DOHH2 (cell line): ENCODE measurements at regions not wholly inside any gene's neighbourhood (a gene's known extent, or its start where the extent isn't known, plus 50 kb on each side); places are given as distances from the start of the nearest gene placed in this dataset.

Experiments used
- H3F3A ChIP-seq: fragments of 200-600 bp; sonication (generic), shearing (Covaris generic); 2 replicates; pipeline ENCODE4 v1.6.0; 2016; ENCODE audit warnings: antibody characterized with exemption, mild to moderate bottlenecking; ENCODE audit not compliant: control insufficient read depth, insufficient read depth
- H3K27ac ChIP-seq: fragments of 200-600 bp; sonication (generic); 2 replicates; pipeline ENCODE4 v1.5.1; 2014; ENCODE audit warnings: low read depth, mild to moderate bottlenecking, low read length, moderate library complexity
- H3K27me3 ChIP-seq: fragments of 200-600 bp; sonication (generic); 2 replicates; pipeline ENCODE4 v1.6.1; 2014; ENCODE audit warnings: mild to moderate bottlenecking, low read length, mixed read lengths; ENCODE audit not compliant: control insufficient read depth
- H3K36me3 ChIP-seq: fragments of 200-600 bp; sonication (generic); 2 replicates; pipeline ENCODE4 v1.6.1; 2014; ENCODE audit warnings: mild to moderate bottlenecking, low read length, moderate library complexity, mixed read lengths; ENCODE audit not compliant: control insufficient read depth
- H3K4me1 ChIP-seq: fragments of 200-600 bp; sonication (generic); 2 replicates; pipeline ENCODE4 v1.6.1; 2014; ENCODE audit warnings: mild to moderate bottlenecking, low read length, mixed read lengths; ENCODE audit not compliant: control insufficient read depth
- H3K4me2 ChIP-seq: fragments of 200-600 bp; sonication (generic); 2 replicates; pipeline ENCODE4 v1.6.0; 2014; ENCODE audit warnings: mild to moderate bottlenecking, low read length, moderate library complexity
- H3K4me3 ChIP-seq: fragments of 200-600 bp; sonication (generic); 2 replicates; pipeline ENCODE4 v1.5.1; 2014; ENCODE audit warnings: mild to moderate bottlenecking, low read length, mixed read lengths
- H3K79me2 ChIP-seq: fragments of 200-600 bp; sonication (generic); 2 replicates; pipeline ENCODE4 v1.6.1; 2014; ENCODE audit warnings: mild to moderate bottlenecking, low read length, mixed read lengths; ENCODE audit not compliant: control insufficient read depth
- H3K9me2 ChIP-seq: fragments of 200-600 bp; sonication (generic); replicated peaks from 2 replicates; pipeline ENCODE4 v1.6.1; 2014; ENCODE audit warnings: mild to moderate bottlenecking, low read length, mixed read lengths; ENCODE audit not compliant: control insufficient read depth
- H3K9me3 ChIP-seq: fragments of 200-600 bp; sonication (generic); 2 replicates; pipeline ENCODE4 v1.6.1; 2014; ENCODE audit warnings: antibody characterized with exemption, low read length, mixed read lengths; ENCODE audit not compliant: control insufficient read depth, insufficient read depth
- H4K20me1 ChIP-seq: fragments of 200-600 bp; sonication (generic); 2 replicates; pipeline ENCODE4 v1.6.0; 2014; ENCODE audit warnings: low read depth, mild to moderate bottlenecking, antibody characterized with exemption, low read length, moderate library complexity; ENCODE audit not compliant: control insufficient read depth, insufficient read depth
- CTCF ChIP-seq: fragments of 200-600 bp; sonication (generic); IDR thresholded peaks from one replicate; pipeline ENCODE4 v1.5.1; 2014; ENCODE audit warnings: antibody characterized with exemption, mild to moderate bottlenecking, low read depth, low read length; ENCODE audit not compliant: poor library complexity, severe bottlenecking
- EZH2phosphoT487 ChIP-seq: fragments of 200-600 bp; sonication (generic); IDR thresholded peaks from 2 replicates; pipeline ENCODE4 v1.6.1; 2017; ENCODE audit warnings: borderline replicate concordance, mild to moderate bottlenecking, antibody characterized with exemption, low read length, moderate library complexity, mixed read lengths

- no peaks in the 10 kb centered on the region for H3K4me1 ChIP-seq
- no peaks in the 10 kb centered on the region for H3K9me2 ChIP-seq
- no peak overlapping the region for H3K4me2 ChIP-seq
- H3K4me3 ChIP-seq, result no peak overlapping the region
- no peaks in the 10 kb centered on the region for H3F3A ChIP-seq
- no peaks in the 10 kb centered on the region for H3K9me3 ChIP-seq
- H3K27me3 ChIP-seq, result 0 out of 2 replicates have a peak, but pooled peaks cover 2% of the 10 kb centered on the region
- no peaks in the 10 kb centered on the region for H3K79me2 ChIP-seq
- H3K36me3 ChIP-seq, result no peaks in the 10 kb centered on the region
- TF ChIP-seq CTCF (no peak), EZH2phosphoT487 (no peak)
- no peaks in the 10 kb centered on the region for H4K20me1 ChIP-seq
- H3K27ac ChIP-seq, result no peak overlapping the region
Measured at GRCh38 chr17:65457635-65458257, 103.7 kb downstream of the AXIN2 start.

- Histone ChIP-seq H3K9me3 (no peaks in the 10 kb centered on the region), H3K27ac (no peak overlapping the region), H3K79me2 (no peaks in the 10 kb centered on the region), H3K4me3 (no peak overlapping the region), H4K20me1 (no peaks in the 10 kb centered on the region), H3K27me3 (0 out of 2 replicates have a peak, but pooled peaks cover 2% of the 10 kb centered on the region), H3F3A (no peaks in the 10 kb centered on the region), H3K36me3 (no peaks in the 10 kb centered on the region), H3K4me2 (no peak overlapping the region), H3K9me2 (no peaks in the 10 kb centered on the region), H3K4me1 (no peaks in the 10 kb centered on the region)
- no peak for TF ChIP-seq EZH2phosphoT487
- TF ChIP-seq CTCF, result no peak
Measured at GRCh38 chr17:65457183-65457582, 104.3 kb downstream of the AXIN2 start.

- no peaks in the 10 kb centered on the region for H3K9me3 ChIP-seq
- no peaks in the 10 kb centered on the region for H3K36me3 ChIP-seq
- 0 out of 2 replicates have a peak, but pooled peaks cover 2% of the 10 kb centered on the region for H3K27me3 ChIP-seq
- no peaks in the 10 kb centered on the region for H3K4me1 ChIP-seq
- TF ChIP-seq EZH2phosphoT487, result no peak
- TF ChIP-seq CTCF, result no peak
- H3F3A ChIP-seq, result no peaks in the 10 kb centered on the region
- no peaks in the 10 kb centered on the region for H4K20me1 ChIP-seq
- H3K79me2 ChIP-seq, result no peaks in the 10 kb centered on the region
- H3K4me3 ChIP-seq, result no peak overlapping the region
- H3K9me2 ChIP-seq, result no peaks in the 10 kb centered on the region
- H3K4me2 ChIP-seq, result no peak overlapping the region
- H3K27ac ChIP-seq, result no peak overlapping the region
Measured at GRCh38 chr17:65456368-65457151, 104.9 kb downstream of the AXIN2 start.
